UCSD-AML1 (cell line): ENCODE measurements at regions not wholly inside any gene's neighbourhood (a gene's known extent, or its start where the extent isn't known, plus 50 kb on each side); places are given as distances from the start of the nearest gene placed in this dataset.

Source experiments
- DNase-seq: peaks from one replicate; lab custom pipeline; 2025; ENCODE audit not compliant: unreplicated experiment; lab: John Stamatoyannopoulos, UW

DNA sequence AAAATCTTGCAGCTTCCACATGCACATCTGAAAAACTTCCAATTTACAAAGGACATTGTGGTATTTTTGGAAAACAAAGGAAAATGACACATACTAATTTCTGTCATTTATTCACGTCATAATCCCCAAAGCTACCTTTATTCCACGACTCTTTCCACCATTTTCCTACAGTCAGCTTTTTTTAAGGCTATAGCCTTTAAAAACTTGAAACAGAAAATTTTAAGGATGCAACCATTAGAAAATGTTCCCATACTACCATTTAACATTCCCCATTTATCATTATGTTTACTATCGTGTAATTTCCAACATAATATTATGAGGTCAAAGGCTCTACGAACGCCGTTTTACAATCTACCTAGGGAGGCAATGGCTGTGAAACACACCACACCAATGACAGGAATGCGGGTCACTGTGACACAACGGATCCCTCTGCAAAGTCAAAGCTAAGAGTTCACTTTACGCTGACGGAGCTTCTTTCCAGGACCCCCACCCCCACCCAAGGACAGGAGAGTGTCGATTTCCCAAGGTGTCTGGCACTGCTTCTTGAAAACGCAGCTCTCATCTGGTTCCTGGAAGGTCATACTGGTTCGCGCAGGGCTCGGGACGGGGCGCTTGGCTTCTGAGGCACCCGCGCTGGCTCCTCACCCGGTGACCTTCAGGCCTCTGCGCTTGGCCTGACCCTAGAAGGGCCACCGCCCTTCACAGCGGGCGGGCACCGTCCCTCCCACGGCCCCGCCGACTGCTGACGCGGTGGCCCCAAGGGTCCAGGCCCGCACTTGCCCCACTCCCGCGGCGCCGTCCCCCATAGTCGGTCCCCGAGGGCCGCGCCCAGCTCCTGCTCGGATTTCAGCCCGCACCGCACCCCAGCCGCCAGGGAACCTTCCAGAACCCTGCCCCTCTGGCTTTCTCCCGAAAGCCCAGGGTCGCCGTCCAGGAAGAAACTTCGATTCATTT, 50.5 kb upstream of the ATF3 start:
- no peak for DNase-seq

DNA sequence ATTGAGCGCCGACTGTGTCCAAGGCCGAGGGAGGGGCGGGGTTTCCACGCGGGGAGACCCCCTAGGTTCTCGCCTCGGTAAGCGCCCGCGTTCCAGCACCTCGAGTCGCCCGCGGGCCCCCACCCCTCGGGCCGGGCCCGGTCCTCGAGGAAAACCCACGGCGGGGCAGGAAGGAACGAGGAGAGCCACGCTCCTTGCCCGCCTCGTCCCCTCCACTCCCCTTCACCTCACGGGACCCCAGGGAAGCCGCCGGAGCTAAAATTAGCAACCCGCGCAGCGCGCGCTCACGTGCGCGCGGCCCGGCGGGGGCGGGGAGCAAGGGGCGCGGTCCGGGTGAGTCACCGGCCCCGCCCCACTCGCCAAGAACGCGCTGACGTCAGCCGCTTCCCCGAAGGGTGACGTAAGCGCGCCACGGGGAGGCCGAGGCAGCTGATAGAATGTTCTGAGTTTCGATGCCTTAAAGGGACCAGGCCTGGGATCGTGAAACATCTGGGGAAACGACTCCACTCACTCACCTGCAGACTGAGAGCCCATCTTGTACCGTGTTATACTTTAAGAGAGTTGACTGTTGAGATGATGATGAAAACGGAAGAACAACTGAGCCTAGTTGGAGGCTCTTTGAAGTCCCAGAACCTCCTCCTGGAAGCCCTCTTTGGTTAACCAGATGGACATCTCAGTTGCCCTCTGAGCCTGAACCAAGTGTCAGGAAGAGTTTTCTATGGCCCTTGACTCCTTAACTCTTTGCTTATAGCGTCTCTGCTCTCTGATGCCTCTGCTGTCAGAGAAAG, 49.7 kb upstream of the ATF3 start:
- DNase-seq = peak; percentile 89
